ENCODE measurements at regions not wholly inside any gene's neighbourhood (a gene's known extent, or its start where the extent isn't known, plus 50 kb on each side); places are given as distances from the start of the nearest gene placed in this dataset.

- H3K27me3 ChIP-seq = no peaks in the 10 kb centered on the region
- intact Hi-C loops (cut with DNase I) = no loop called here
- no peak for ATAC-seq
- no peak for TF ChIP-seq CTCF (IDR thresholded peaks at IDR 0.05)
- H3K9me3 ChIP-seq = peaks cover 0 to 24% (median 12%) of the 10 kb centered on the region in 11 donors
- no peak overlapping the region for H3K27ac ChIP-seq
- H3K4me1 ChIP-seq = no peaks in the 10 kb centered on the region
- DNase-seq = no peak
- no peak overlapping the region for H3K4me3 ChIP-seq
- 79 to 80% methylated on average over 4 of the region's 4 CpGs for WGBS, 2 donors
- H3K36me3 ChIP-seq = no peaks in the 10 kb centered on the region
Observed at GRCh38 chr10:23557777-23558176, 118.9 kb downstream of the OTUD1 start.

GRCh38 chr10:23558361-23558799 is 119.5 kb downstream of the OTUD1 start:
- Histone ChIP-seq H3K4me1 (no peaks in the 10 kb centered on the region), H3K9me3 (peaks cover 0 to 30% (median 12%) of the 10 kb centered on the region in 11 donors), H3K27me3 (no peaks in the 10 kb centered on the region), H3K4me3 (no peak overlapping the region), H3K27ac (no peak overlapping the region), H3K36me3 (no peaks in the 10 kb centered on the region)
- 77 to 85% methylated on average over 6 of the region's 6 CpGs for WGBS, 2 donors
- intact Hi-C loops (cut with DNase I) = no loop called here
- ATAC-seq = no peak
- no peak for DNase-seq
- TF ChIP-seq CTCF (IDR thresholded peaks at IDR 0.05) = no peak

DNA sequence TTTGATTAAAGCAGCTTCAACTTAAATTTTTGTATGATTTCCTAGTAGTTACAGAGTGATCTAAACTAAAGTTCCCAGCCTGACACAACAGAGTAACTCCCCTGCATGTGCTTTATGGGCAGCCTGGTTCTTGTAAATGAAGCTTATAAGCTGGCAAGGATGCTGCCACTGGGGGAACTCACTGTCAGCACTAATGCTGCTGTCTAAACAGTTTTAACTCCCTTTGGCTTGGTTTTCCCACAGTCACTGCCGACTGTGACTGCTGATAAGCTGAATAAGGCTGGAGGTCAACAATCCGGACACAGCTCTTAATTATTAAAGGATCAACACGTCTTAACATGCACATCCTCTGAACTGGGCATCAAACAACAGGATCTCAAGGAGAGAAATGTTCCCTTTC is 130.1 kb downstream of the OTUD1 start:
- no peak for TF ChIP-seq CTCF (IDR thresholded peaks at IDR 0.05)
- DNase-seq = no peak
- no peak for ATAC-seq
- H3K27me3 ChIP-seq = peaks cover 0 to 6% (median 5%) of the 10 kb centered on the region in 7 donors
- no peak overlapping the region for H3K27ac ChIP-seq
- no peak overlapping the region for H3K4me3 ChIP-seq
- intact Hi-C loops (cut with DNase I) = no loop called here
- no peaks in the 10 kb centered on the region for H3K36me3 ChIP-seq
- 18 to 22% methylated on average over 3 of the region's 3 CpGs for WGBS, 2 donors
- H3K4me1 ChIP-seq = no peaks in the 10 kb centered on the region
- H3K9me3 ChIP-seq = peaks cover 0 to 57% (median 20%) of the 10 kb centered on the region in 11 donors

DNA sequence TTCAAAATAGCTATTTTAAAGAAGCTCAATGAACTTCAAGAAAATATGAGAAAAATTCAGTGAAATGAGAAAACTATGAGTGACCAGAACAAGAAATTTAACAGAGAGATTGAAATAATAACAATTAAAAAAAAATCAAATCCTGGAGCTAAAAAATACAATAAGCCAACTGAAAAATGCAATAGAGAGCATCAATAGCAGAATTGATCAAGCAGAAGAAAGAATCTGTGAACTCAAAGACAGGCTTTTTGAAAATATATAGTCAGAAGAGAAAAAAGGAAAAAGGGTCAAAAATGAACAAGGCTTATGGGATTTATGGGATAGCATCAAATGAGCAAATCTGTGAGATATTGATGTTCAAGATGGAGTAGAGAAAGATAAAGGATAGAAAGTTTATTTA is 133.0 kb downstream of the OTUD1 start:
- peaks cover 0 to 6% (median 5%) of the 10 kb centered on the region in 7 donors for H3K27me3 ChIP-seq
- intact Hi-C loops (cut with DNase I) = no loop called here
- no peak for DNase-seq
- ATAC-seq = no peak
- no peak for TF ChIP-seq CTCF (IDR thresholded peaks at IDR 0.05)
- H3K9me3 ChIP-seq = peaks cover 0 to 39% (median 20%) of the 10 kb centered on the region in 11 donors
- no peaks in the 10 kb centered on the region for H3K36me3 ChIP-seq
- H3K27ac ChIP-seq = no peak overlapping the region
- no peak overlapping the region for H3K4me3 ChIP-seq
- no peaks in the 10 kb centered on the region for H3K4me1 ChIP-seq

Data from heart right ventricle (tissue), 16 donors.